ENCODE measurements at regions not wholly inside any gene's neighbourhood (a gene's known extent, or its start where the extent isn't known, plus 50 kb on each side); places are given as distances from the start of the nearest gene placed in this dataset.
A peak's percentile ranks its signal among the peaks of the same experiment; 100 is the strongest.

- TF ChIP-seq SKIL (CRISPR knock-in tag; IDR thresholded peaks at IDR 0.05; ENCODE audit: borderline replicate concordance), result no peak
- TF ChIP-seq NFE2 (CRISPR knock-in tag; IDR thresholded peaks at IDR 0.05), result no peak
- peak; percentile 92; the same call in 1 of the 2 replicates for TF ChIP-seq MTA1 (CRISPR knock-in tag; IDR thresholded peaks at IDR 0.05; ENCODE audit: borderline replicate concordance)
- no peak for TF ChIP-seq SMAD1 (CRISPR knock-in tag; IDR thresholded peaks at IDR 0.05; ENCODE audit: borderline replicate concordance, low read depth)
- TF ChIP-seq ZNF792 (CRISPR knock-in tag; IDR thresholded peaks at IDR 0.05), result 0 out of 2 replicates have a peak, but pooled peaks have one; percentile 49
- TF ChIP-seq ADNP (CRISPR knock-in tag; IDR thresholded peaks at IDR 0.05), result no peak
- no peak for TF ChIP-seq ZHX2 (IDR thresholded peaks at IDR 0.05; ENCODE audit: low read depth)
- no peak for TF ChIP-seq ZHX2 (CRISPR knock-in tag; IDR thresholded peaks at IDR 0.05; ENCODE audit: borderline replicate concordance)
- TF ChIP-seq KMT2A (CRISPR knock-in tag; IDR thresholded peaks at IDR 0.05), result peak; percentile 53; the same call in 1 of the 2 replicates
- peak; percentile 67; the same call in 1 of the 2 replicates for TF ChIP-seq ZKSCAN8 (CRISPR knock-in tag; IDR thresholded peaks at IDR 0.05; ENCODE audit: borderline replicate concordance)
- TF ChIP-seq POLR2AphosphoS2 (IDR thresholded peaks at IDR 0.05; ENCODE audit: low read depth, low read length), result no peak
- no peak for TF ChIP-seq ZNF496 (CRISPR knock-in tag; IDR thresholded peaks at IDR 0.05; ENCODE audit: insufficient replicate concordance)
- TF ChIP-seq ZNF382 (CRISPR knock-in tag; IDR thresholded peaks at IDR 0.05; ENCODE audit: borderline replicate concordance), result no peak
- no peak for TF ChIP-seq TEF (CRISPR knock-in tag; IDR thresholded peaks at IDR 0.05)
- no peak for TF ChIP-seq CCAR2 (optimal IDR thresholded peaks at IDR 0.05; ENCODE audit: low read depth, low read length)
- TF ChIP-seq ZNF350 (CRISPR knock-in tag; IDR thresholded peaks at IDR 0.05; ENCODE audit: borderline replicate concordance, low read depth), result peak; percentile 85
- TF ChIP-seq ZNF383 (CRISPR knock-in tag; IDR thresholded peaks at IDR 0.05; ENCODE audit: borderline replicate concordance), result peak; percentile 50; the same call in 1 of the 2 replicates
- TF ChIP-seq ZNF275 (CRISPR knock-in tag; IDR thresholded peaks at IDR 0.05; ENCODE audit: borderline replicate concordance), result no peak
Observed at GRCh38 chr20:2206957-2207769, 88.6 kb upstream of the TGM3 start (continued).

Data from HepG2 (cell line).